H1 (cell line): ENCODE measurements at regions not wholly inside any gene's neighbourhood (a gene's known extent, or its start where the extent isn't known, plus 50 kb on each side); places are given as distances from the start of the nearest gene placed in this dataset.

ENCODE experiments used
- CTCF ChIA-PET: fragments of 300-600 bp; sonication (Branson Sonifier 250); formaldehyde crosslinking; loops from one replicate; lab custom pipeline; 2021; ENCODE audit not compliant: partially characterized antibody; lab: Charles Lee
- POLR2A ChIA-PET: fragments of 300-600 bp; sonication (Branson Sonifier 250); formaldehyde crosslinking; loops from one replicate; lab custom pipeline; 2021; ENCODE audit warnings: inconsistent platforms; ENCODE audit not compliant: partially characterized antibody; lab: Charles Lee
- DNase-seq, 2 experiments: peaks; one replicate each; pipeline versions ENCODE4 v3.0.0 to v3.0.0-alpha.2; 2010 to 2022; ENCODE audit warnings: low spot score in 2 of 2, low read depth in 1 of 2, mixed read lengths in 1 of 2
- FAIRE-seq: peaks from 2 replicates; lab custom pipeline; 2011; peaks lifted over from hg19 to GRCh38; lab: Jason Lieb, UNC
- H2AFZ ChIP-seq: 2 replicates; pipeline ENCODE4 v1.8.1; 2012; ENCODE audit warnings: low read length, inconsistent platforms
- H2AK5ac ChIP-seq: 2 replicates; pipeline ENCODE4 v1.6.1; 2013; ENCODE audit warnings: low read depth, low read length
- H2BK120ac ChIP-seq: replicated peaks from 2 replicates; pipeline ENCODE3; 2013; ENCODE audit warnings: low read depth, low read length, inconsistent platforms
- H2BK12ac ChIP-seq: 2 replicates; pipeline ENCODE4 v1.6.1; 2013; ENCODE audit warnings: low read depth, low read length
- H2BK15ac ChIP-seq: 2 replicates; pipeline ENCODE4 v1.6.1; 2013; ENCODE audit warnings: low read length
- H2BK20ac ChIP-seq: 2 replicates; pipeline ENCODE4 v1.6.1; 2013; ENCODE audit warnings: low read length
- H2BK5ac ChIP-seq: 2 replicates; pipeline ENCODE4 v1.6.1; 2013; ENCODE audit warnings: low read depth, low read length
- H3K14ac ChIP-seq: 2 replicates; pipeline ENCODE4 v1.6.1; 2013; ENCODE audit warnings: inconsistent platforms; ENCODE audit not compliant: insufficient read length
- H3K18ac ChIP-seq: 2 replicates; pipeline ENCODE4 v1.6.1; 2013; ENCODE audit warnings: low read length; ENCODE audit errors: extremely low read depth
- H3K23ac ChIP-seq: 2 replicates; pipeline ENCODE4 v1.6.1; 2013; ENCODE audit warnings: inconsistent platforms; ENCODE audit not compliant: insufficient read length
- H3K23me2 ChIP-seq: 2 replicates; pipeline ENCODE4 v1.6.1; 2013; ENCODE audit warnings: low read depth, low read length
- H3K27ac ChIP-seq: 2 replicates; pipeline ENCODE4 v1.6.1; 2011; ENCODE audit warnings: low read depth, low read length, inconsistent platforms
- H3K27me3 ChIP-seq, 4 experiments: replicated peaks in 1 of 4; 1 replicate in 1 of 4; 2 replicates in 3 of 4; pipeline versions ENCODE4 v1.6.1 to v1.8.1; 2011 to 2013; ENCODE audit warnings: low read length in 3 of 4, mild to moderate bottlenecking in 3 of 4, inconsistent platforms in 2 of 4, mixed read lengths in 2 of 4, moderate library complexity in 1 of 4; ENCODE audit not compliant: control insufficient read depth in 3 of 4, insufficient read depth in 3 of 4; ENCODE audit errors: extremely low read depth in 1 of 4
- H3K36me3 ChIP-seq, 4 experiments: 2 replicates each; pipeline versions ENCODE4 v1.6.1 to v1.8.1; 2011 to 2013; ENCODE audit warnings: mild to moderate bottlenecking in 4 of 4, low read length in 3 of 4, moderate library complexity in 2 of 4, control low read depth in 1 of 4, inconsistent platforms in 1 of 4; ENCODE audit not compliant: insufficient read depth in 4 of 4, control insufficient read depth in 2 of 4
- H3K4ac ChIP-seq: replicated peaks from 2 replicates; pipeline ENCODE3; 2013; ENCODE audit warnings: low read length, low read depth, mixed read lengths, inconsistent platforms; ENCODE audit not compliant: insufficient read length
- H3K4me1 ChIP-seq, 4 experiments: replicated peaks in 1 of 4; 1 replicate in 1 of 4; 2 replicates in 3 of 4; pipeline versions ENCODE4 v1.6.1 to v1.8.1; 2011 to 2013; ENCODE audit warnings: low read length in 3 of 4, inconsistent platforms in 2 of 4, mixed read lengths in 1 of 4; ENCODE audit not compliant: insufficient read depth in 4 of 4, control insufficient read depth in 3 of 4
- H3K4me2 ChIP-seq, 2 experiments: 2 replicates each; pipeline versions ENCODE4 v1.6.1 to v1.8.1; 2011 to 2013; ENCODE audit warnings: low read depth in 2 of 2, low read length in 2 of 2, control low read depth in 1 of 2, inconsistent platforms in 1 of 2, mild to moderate bottlenecking in 1 of 2; ENCODE audit not compliant: insufficient read depth in 1 of 2
- H3K4me3 ChIP-seq, 4 experiments: fragments of 200-600, 300-600 bp in 1 of 4; sonication (generic), shearing (Covaris generic), sonication (Bioruptor Twin) in 1 of 4; 2 replicates each; pipeline versions ENCODE4 v1.5.1 to v1.8.1; 2011 to 2016; ENCODE audit warnings: low read length in 4 of 4, low read depth in 3 of 4, control low read depth in 2 of 4, inconsistent platforms in 2 of 4, mild to moderate bottlenecking in 2 of 4, mixed read lengths in 1 of 4, moderate library complexity in 1 of 4; ENCODE audit not compliant: insufficient read depth in 2 of 4; ENCODE audit errors: extremely low read depth in 1 of 4
- H3K56ac ChIP-seq: replicated peaks from 2 replicates; pipeline ENCODE3; 2013; ENCODE audit warnings: low read depth, mild to moderate bottlenecking, mixed read lengths, low read length, inconsistent platforms; ENCODE audit not compliant: insufficient read length
- H3K79me1 ChIP-seq: 2 replicates; pipeline ENCODE4 v1.6.1; 2013; ENCODE audit warnings: low read depth, low read length, control low read depth
- H3K79me2 ChIP-seq, 2 experiments: 2 replicates each; pipeline versions ENCODE4 v1.6.1 to v1.8.1; 2012 to 2013; ENCODE audit warnings: low read length in 2 of 2, mild to moderate bottlenecking in 2 of 2, inconsistent platforms in 1 of 2; ENCODE audit not compliant: insufficient read depth in 2 of 2, control insufficient read depth in 1 of 2
- H3K9ac ChIP-seq, 4 experiments: replicated peaks in 1 of 4; 1 replicate in 1 of 4; 2 replicates in 3 of 4; pipeline versions ENCODE4 v1.6.1 to v1.8.1; 2011 to 2013; ENCODE audit warnings: low read depth in 3 of 4, low read length in 3 of 4, control low read depth in 2 of 4, mild to moderate bottlenecking in 2 of 4, moderate library complexity in 2 of 4, inconsistent platforms in 1 of 4; ENCODE audit errors: extremely low read depth in 1 of 4
- H3K9me3 ChIP-seq, 2 experiments: 2 replicates each; pipeline versions ENCODE4 v1.6.1 to v1.8.1; 2012 to 2013; ENCODE audit warnings: mild to moderate bottlenecking in 2 of 2, moderate library complexity in 2 of 2, control low read depth in 1 of 2, inconsistent platforms in 1 of 2, low read depth in 1 of 2, low read length in 1 of 2, mixed read lengths in 1 of 2; ENCODE audit not compliant: insufficient read depth in 2 of 2
- H4K20me1 ChIP-seq, 2 experiments: replicated peaks in 1 of 2; 2 replicates each; pipeline versions ENCODE3 to v1.8.1; 2011 to 2013; ENCODE audit warnings: inconsistent platforms in 2 of 2, low read length in 2 of 2, mild to moderate bottlenecking in 1 of 2; ENCODE audit not compliant: insufficient read depth in 2 of 2, control insufficient read depth in 1 of 2
- H4K5ac ChIP-seq: 2 replicates; pipeline ENCODE4 v1.6.1; 2013; ENCODE audit warnings: low read length, low read depth, mixed read lengths, inconsistent platforms; ENCODE audit not compliant: insufficient read length
- H4K8ac ChIP-seq: 2 replicates; pipeline ENCODE4 v1.8.0; 2013; ENCODE audit warnings: mild to moderate bottlenecking, moderate library complexity, low read length, inconsistent platforms; ENCODE audit not compliant: insufficient read depth; ENCODE audit errors: extremely low read depth
- H4K91ac ChIP-seq: replicated peaks from 2 replicates; pipeline ENCODE3; 2013; ENCODE audit warnings: low read length, mixed read lengths, inconsistent platforms; ENCODE audit not compliant: insufficient read length
- CBX5 ChIP-seq: fragments of 300-800, 300-1000 bp; sonication (generic); IDR thresholded peaks from 2 replicates; pipeline ENCODE4 v1.7.1; 2016; ENCODE audit warnings: antibody characterized with exemption, low read length, low read depth
- CBX8 ChIP-seq: fragments of 300-800, 300-1000 bp; sonication (generic); IDR thresholded peaks from 2 replicates; pipeline ENCODE4 v1.7.1; 2016; ENCODE audit warnings: low read depth, low read length, borderline replicate concordance
- CTBP2 ChIP-seq: IDR thresholded peaks from 2 replicates; pipeline ENCODE4 v1.7.0; 2011; ENCODE audit warnings: borderline replicate concordance, mild to moderate bottlenecking, moderate library complexity, mixed read lengths, low read length; ENCODE audit not compliant: insufficient read depth, insufficient read length
- GTF2F1 ChIP-seq: IDR thresholded peaks from 2 replicates; pipeline ENCODE4 v1.6.1; 2012; ENCODE audit warnings: low read depth, low read length, improper control_type of control experiment, borderline replicate concordance
- ZNF274 ChIP-seq: IDR thresholded peaks from 2 replicates; pipeline ENCODE4 v1.7.0; 2012; ENCODE audit warnings: low read length, borderline replicate concordance; ENCODE audit errors: extremely low read depth
- WGBS, 2 experiments: shearing (Covaris generic) in 1 of 2; methylation state at CpG; one replicate each; pipeline versions ENCODE4 v1.1.6 to v1.1.7; 2013 to 2015; ENCODE audit warnings: low lambda C conversion rate in 2 of 2, mixed read lengths in 2 of 2, inconsistent platforms in 1 of 2, low coverage in 1 of 2, missing lambda C conversion rate in 1 of 2; ENCODE audit not compliant: insufficient replicate concordance in 2 of 2, insufficient coverage in 1 of 2, insufficient read length in 1 of 2; ENCODE audit errors: extremely low coverage in 1 of 2, missing lambda C conversion rate in 1 of 2; 5-methylcytosine and 5-hydroxymethylcytosine counted together

GRCh38 chr4:116020141-116020722, 906.8 kb upstream of the NDST4 start:
- Histone ChIP-seq H3K4me1 (no peaks in the 10 kb centered on the region), H3K18ac (no peak overlapping the region), H2BK5ac (no peak overlapping the region), H3K14ac (no peak overlapping the region), H3K79me1 (no peaks in the 10 kb centered on the region), H4K20me1 (no peaks in the 10 kb centered on the region), H3K23me2 (no peaks in the 10 kb centered on the region), H3K36me3 (no peaks in the 10 kb centered on the region; a peak in 2 of 8 replicates), H3K4me3 (no peak overlapping the region), H3K23ac (no peak overlapping the region), H4K8ac (no peak overlapping the region), H3K4ac (no peak overlapping the region), H4K91ac (no peak overlapping the region), H2BK12ac (no peak overlapping the region), H3K27ac (no peak overlapping the region), H3K9ac (no peak overlapping the region), H2AFZ (no peak overlapping the region), H3K27me3 (no peaks in the 10 kb centered on the region), H2BK120ac (no peak overlapping the region), H4K5ac (no peak overlapping the region), H3K9me3 (peaks cover 41 to 48% of the 10 kb centered on the region in 2 experiments), H3K56ac (no peak overlapping the region), H3K79me2 (no peaks in the 10 kb centered on the region), H2BK20ac (no peak overlapping the region), H2AK5ac (no peak overlapping the region), H3K4me2 (no peak overlapping the region), H2BK15ac (no peak overlapping the region)
- ChIA-PET POLR2A (no interaction called here), CTCF (interaction anchor here (0.9 kb wide), 1 partner anchor 168 kb away, joined by 4 read pairs; no protein-coding TSS in a partner anchor)
- no peak for DNase-seq
- no peak for FAIRE-seq
- WGBS, 2 experiments = 94% methylated on average over 4 of the region's 4 CpGs; no CpG with 5 or more reads in 1 of the 2 experiments
- TF ChIP-seq CTBP2 = no peak
- no peak for TF ChIP-seq GTF2F1
- TF ChIP-seq ZNF274 = no peak
- peak; percentile 66; the same call in 1 of the 2 replicates for TF ChIP-seq CBX5
- no peak for TF ChIP-seq CBX8
